ENCODE measurements at regions not wholly inside any gene's neighbourhood (a gene's known extent, or its start where the extent isn't known, plus 50 kb on each side); places are given as distances from the start of the nearest gene placed in this dataset.
A peak's percentile ranks its signal among the peaks of the same experiment; 100 is the strongest.
"Not testable (repeated sequence)": the region's sequence is repeated elsewhere in the genome, so short reads cannot be mapped to it uniquely, and the experiment has no call there.

- DNase-seq (ENCODE audit: low read depth in 4 of 4, low spot score in 3 of 4): no peak
Observed at GRCh38 chr3:151557068-151557840, 96.4 kb upstream of the IGSF10 start.

GRCh38 chr3:151556596-151556995 lies 95.7 kb upstream of the IGSF10 start:
- no peak for DNase-seq (ENCODE audit: low read depth in 4 of 4, low spot score in 3 of 4)

- DNase-seq (ENCODE audit: low read depth in 4 of 4, low spot score in 3 of 4): no peak
Observed at GRCh38 chr3:151555523-151555922, 94.7 kb upstream of the IGSF10 start.

- no peak for DNase-seq (ENCODE audit: low read depth in 4 of 4, low spot score in 3 of 4)
Observed at GRCh38 chr3:151553888-151554287, 93.0 kb upstream of the IGSF10 start.

- DNase-seq (ENCODE audit: low read depth in 4 of 4, low spot score in 3 of 4): no peak
Observed at GRCh38 chr3:151552589-151552988, 91.7 kb upstream of the IGSF10 start.

GRCh38 chr3:151550642-151551041 lies 89.8 kb upstream of the IGSF10 start:
- DNase-seq (ENCODE audit: low read depth in 4 of 4, low spot score in 3 of 4): no peak

GRCh38 chr3:151550025-151550618 lies 89.3 kb upstream of the IGSF10 start:
- no peak for DNase-seq (ENCODE audit: low read depth in 4 of 4, low spot score in 3 of 4)

- no peak for DNase-seq (ENCODE audit: low read depth in 4 of 4, low spot score in 3 of 4)
Observed at GRCh38 chr3:151548195-151548594, 87.3 kb upstream of the IGSF10 start.

GRCh38 chr3:151544164-151544548 lies 83.3 kb upstream of the IGSF10 start:
- no peak for DNase-seq (ENCODE audit: low read depth in 4 of 4, low spot score in 3 of 4)

GRCh38 chr3:151541178-151541577 lies 80.3 kb upstream of the IGSF10 start:
- DNase-seq (ENCODE audit: low read depth in 4 of 4, low spot score in 3 of 4): no peak

- DNase-seq (ENCODE audit: low read depth in 4 of 4, low spot score in 3 of 4): no peak
Observed at GRCh38 chr3:151539599-151539998, 78.7 kb upstream of the IGSF10 start.

GRCh38 chr3:151538456-151539393 lies 77.9 kb upstream of the IGSF10 start:
- peak in 1 of 4 donors; percentile 8 for DNase-seq (ENCODE audit: low read depth in 4 of 4, low spot score in 3 of 4)

GRCh38 chr3:151537726-151538125 lies 76.9 kb upstream of the IGSF10 start:
- no peak for DNase-seq (ENCODE audit: low read depth in 4 of 4, low spot score in 3 of 4)

GRCh38 chr3:151526757-151527156 lies 65.9 kb upstream of the IGSF10 start:
- no peak for DNase-seq (ENCODE audit: low read depth in 4 of 4, low spot score in 3 of 4)

GRCh38 chr3:151520105-151520504 lies 59.2 kb upstream of the IGSF10 start:
- no peak for DNase-seq (ENCODE audit: low read depth in 4 of 4, low spot score in 3 of 4)

GRCh38 chr3:151511433-151511832 lies 50.6 kb upstream of the IGSF10 start:
- not testable (repeated sequence) for DNase-seq (ENCODE audit: low read depth in 4 of 4, low spot score in 3 of 4)
